ENCODE measurements at regions not wholly inside any gene's neighbourhood (a gene's known extent, or its start where the extent isn't known, plus 50 kb on each side); places are given as distances from the start of the nearest gene placed in this dataset.

DNA sequence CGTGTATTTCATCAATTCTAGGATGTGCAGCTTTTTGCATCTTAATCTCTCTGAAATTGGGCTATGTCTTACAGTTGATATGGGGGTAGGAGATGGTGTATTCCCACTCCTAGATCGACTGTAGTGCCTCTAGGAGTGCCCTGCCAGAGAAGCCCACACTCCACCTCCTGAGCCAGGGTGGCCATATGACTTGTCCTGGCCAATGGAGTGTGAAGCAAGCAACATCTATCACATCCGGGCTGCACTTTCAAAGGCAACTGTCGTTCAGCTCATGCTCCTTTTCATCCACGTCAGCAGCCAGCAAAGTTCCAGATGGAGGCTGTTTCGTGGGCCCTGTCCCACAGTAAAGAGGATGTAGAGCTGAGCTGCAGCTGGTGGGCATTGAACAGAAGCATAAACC, 149.4 kb upstream of the SLC1A4 start:
- no peak for TF ChIP-seq CTCF (IDR thresholded peaks at IDR 0.05)
- TF ChIP-seq POLR2A (IDR thresholded peaks at IDR 0.05), result no peak

Data from right lobe of liver (tissue), 4 donors.